ENCODE measurements at regions not wholly inside any gene's neighbourhood (a gene's known extent, or its start where the extent isn't known, plus 50 kb on each side); places are given as distances from the start of the nearest gene placed in this dataset.

GRCh38 chr3:64441861-64442260, 216.6 kb upstream of the PRICKLE2 start:
- TF ChIP-seq CTCF (conservative IDR thresholded peaks at IDR 0.05; ENCODE audit: low read depth, low read length): no peak
- TF ChIP-seq EZH2 (IDR thresholded peaks at IDR 0.05; ENCODE audit: borderline replicate concordance, low read depth, low read length, poor library complexity, severe bottlenecking): no peak

Measured in A673 (cell line).